ENCODE measurements at regions not wholly inside any gene's neighbourhood (a gene's known extent, or its start where the extent isn't known, plus 50 kb on each side); places are given as distances from the start of the nearest gene placed in this dataset.

DNA sequence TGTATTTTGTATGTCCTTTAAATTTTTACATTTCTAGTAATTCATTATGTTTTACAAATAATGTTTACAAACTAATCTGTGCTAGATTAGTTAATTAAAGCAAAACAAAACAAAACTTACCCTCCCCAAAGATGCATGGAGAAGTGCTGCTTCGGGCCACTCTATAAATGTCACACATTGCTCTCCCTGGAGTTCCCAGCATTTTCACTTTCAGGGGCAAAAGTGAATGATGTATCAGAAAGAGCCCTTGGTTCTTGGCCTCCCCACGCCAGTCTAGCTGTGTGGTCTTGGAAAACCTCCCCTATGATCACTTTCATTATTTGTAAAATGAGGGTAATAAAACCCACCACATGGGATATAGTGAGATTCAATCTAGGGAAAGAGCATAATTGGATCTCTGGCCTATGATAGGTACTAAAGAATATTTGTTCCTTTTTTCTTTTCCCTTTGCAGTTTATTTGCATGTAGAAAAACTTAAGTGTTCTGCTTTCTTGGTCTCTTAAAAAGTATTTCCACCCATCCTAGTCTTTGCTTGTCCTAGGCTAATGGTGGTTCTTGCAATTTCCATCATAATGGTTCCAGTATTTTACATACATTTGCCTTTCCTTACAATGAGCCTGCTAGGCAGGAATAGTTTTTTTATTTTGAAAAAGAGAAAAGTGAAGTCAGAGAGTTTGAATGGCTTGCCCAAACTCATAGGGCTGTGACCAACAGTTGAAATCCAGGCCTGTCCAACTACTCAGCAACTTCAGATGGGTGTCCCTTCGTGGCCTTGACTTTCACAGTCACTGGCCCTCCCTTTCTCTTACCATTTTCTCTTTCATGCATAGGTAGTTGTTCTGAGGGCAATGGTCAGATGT lies 184.5 kb upstream of the KLF4 start:
- no peaks in the 10 kb centered on the region for H3K9me3 ChIP-seq (ENCODE audit: control insufficient read depth in 1 of 2, low read length in 2 of 2)
- H3K36me3 ChIP-seq (ENCODE audit: control insufficient read depth in 1 of 2, insufficient read depth in 2 of 2, low read length in 2 of 2), result no peaks in the 10 kb centered on the region
- no peak overlapping the region for H3K27ac ChIP-seq (ENCODE audit: low read length)
- H3K4me1 ChIP-seq (ENCODE audit: control insufficient read depth in 1 of 2, insufficient read depth in 2 of 2, low read length in 2 of 2), result no peaks in the 10 kb centered on the region
- H3K4me3 ChIP-seq (ENCODE audit: low read depth in 1 of 2, low read length in 2 of 2), result no peak overlapping the region
- H3K27me3 ChIP-seq (ENCODE audit: low read depth, low read length), result no peaks in the 10 kb centered on the region

DNA sequence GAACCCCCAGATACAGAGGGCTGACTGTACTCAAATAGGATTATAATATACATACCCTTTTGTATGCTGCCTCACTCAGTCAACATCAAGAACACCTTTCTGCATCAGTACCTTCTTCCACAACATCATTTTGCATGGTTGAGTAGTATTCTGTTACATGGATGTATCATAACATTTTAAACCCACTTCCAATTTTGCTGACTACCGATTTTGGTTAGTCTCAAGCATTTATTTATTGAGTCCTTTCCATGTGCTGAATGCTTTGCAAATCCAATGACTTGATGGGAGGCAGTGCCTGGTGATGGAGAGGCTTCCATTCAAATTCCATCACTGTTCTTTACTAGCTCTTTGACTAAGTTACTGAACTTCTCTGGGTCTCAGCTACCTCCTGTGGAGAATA lies 182.0 kb upstream of the KLF4 start:
- Histone ChIP-seq H3K27ac (ENCODE audit: low read length) (no peak overlapping the region), H3K27me3 (ENCODE audit: low read depth, low read length) (no peaks in the 10 kb centered on the region), H3K4me1 (ENCODE audit: control insufficient read depth in 1 of 2, insufficient read depth in 2 of 2, low read length in 2 of 2) (no peaks in the 10 kb centered on the region), H3K4me3 (ENCODE audit: low read depth in 1 of 2, low read length in 2 of 2) (no peak overlapping the region), H3K9me3 (ENCODE audit: control insufficient read depth in 1 of 2, low read length in 2 of 2) (no peaks in the 10 kb centered on the region), H3K36me3 (ENCODE audit: control insufficient read depth in 1 of 2, insufficient read depth in 2 of 2, low read length in 2 of 2) (no peaks in the 10 kb centered on the region)

DNA sequence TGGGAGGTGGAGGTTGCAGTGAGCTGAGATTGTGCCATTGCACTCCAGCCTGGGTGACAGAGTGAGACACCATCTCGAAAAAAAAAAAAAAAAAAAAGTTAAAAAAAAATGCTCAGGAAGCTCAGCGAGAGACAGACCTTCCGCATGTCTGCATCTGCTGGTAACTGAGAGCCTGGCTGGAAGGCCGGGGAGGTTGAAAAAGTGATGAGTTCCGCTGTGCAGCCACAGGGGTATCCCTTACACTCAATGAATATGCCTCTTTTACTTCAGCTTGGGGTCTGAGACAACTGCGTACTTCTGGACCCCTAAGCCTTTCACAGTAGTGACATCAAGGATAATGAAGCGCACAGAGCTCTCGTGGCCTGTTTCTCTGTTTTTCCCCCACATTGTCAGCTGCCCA lies 179.9 kb upstream of the KLF4 start:
- H3K4me1 ChIP-seq (ENCODE audit: control insufficient read depth in 1 of 2, insufficient read depth in 2 of 2, low read length in 2 of 2), result no peaks in the 10 kb centered on the region
- H3K4me3 ChIP-seq (ENCODE audit: low read depth in 1 of 2, low read length in 2 of 2), result no peak overlapping the region
- H3K27me3 ChIP-seq (ENCODE audit: low read depth, low read length), result no peaks in the 10 kb centered on the region
- no peaks in the 10 kb centered on the region for H3K36me3 ChIP-seq (ENCODE audit: control insufficient read depth in 1 of 2, insufficient read depth in 2 of 2, low read length in 2 of 2)
- no peak overlapping the region for H3K27ac ChIP-seq (ENCODE audit: low read length)
- H3K9me3 ChIP-seq (ENCODE audit: control insufficient read depth in 1 of 2, low read length in 2 of 2), result no peaks in the 10 kb centered on the region

- Histone ChIP-seq H3K4me1 (ENCODE audit: control insufficient read depth in 1 of 2, insufficient read depth in 2 of 2, low read length in 2 of 2) (no peaks in the 10 kb centered on the region), H3K27me3 (ENCODE audit: low read depth, low read length) (no peaks in the 10 kb centered on the region), H3K27ac (ENCODE audit: low read length) (no peak overlapping the region), H3K4me3 (ENCODE audit: low read depth in 1 of 2, low read length in 2 of 2) (no peak overlapping the region), H3K9me3 (ENCODE audit: control insufficient read depth in 1 of 2, low read length in 2 of 2) (no peaks in the 10 kb centered on the region), H3K36me3 (ENCODE audit: control insufficient read depth in 1 of 2, insufficient read depth in 2 of 2, low read length in 2 of 2) (no peaks in the 10 kb centered on the region)
Measured at GRCh38 chr9:107667231-107668070, 177.9 kb upstream of the KLF4 start.

DNA sequence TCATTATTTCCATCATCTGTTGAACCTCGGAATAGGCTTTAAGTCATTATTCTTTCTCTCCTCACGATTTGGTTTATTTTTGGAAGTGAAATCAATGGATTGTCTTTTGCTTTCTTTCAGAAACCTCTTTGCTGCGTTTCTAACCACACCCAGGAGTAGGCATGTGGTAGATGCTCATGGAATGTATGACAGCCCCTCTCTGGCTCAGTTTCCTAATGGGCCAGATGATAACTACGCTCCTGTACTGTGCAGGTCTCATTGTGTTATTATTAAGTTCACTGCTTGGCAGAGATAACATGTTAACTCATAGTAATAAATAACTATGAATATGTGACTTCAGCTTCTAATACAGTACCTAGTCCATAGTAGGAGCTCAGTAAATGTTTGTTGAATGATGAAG lies 175.5 kb upstream of the KLF4 start:
- H3K27ac ChIP-seq (ENCODE audit: low read length), result no peak overlapping the region
- H3K4me1 ChIP-seq (ENCODE audit: control insufficient read depth in 1 of 2, insufficient read depth in 2 of 2, low read length in 2 of 2), result no peaks in the 10 kb centered on the region
- no peaks in the 10 kb centered on the region for H3K27me3 ChIP-seq (ENCODE audit: low read depth, low read length)
- no peaks in the 10 kb centered on the region for H3K36me3 ChIP-seq (ENCODE audit: control insufficient read depth in 1 of 2, insufficient read depth in 2 of 2, low read length in 2 of 2)
- H3K9me3 ChIP-seq (ENCODE audit: control insufficient read depth in 1 of 2, low read length in 2 of 2), result no peaks in the 10 kb centered on the region
- no peak overlapping the region for H3K4me3 ChIP-seq (ENCODE audit: low read depth in 1 of 2, low read length in 2 of 2)

DNA sequence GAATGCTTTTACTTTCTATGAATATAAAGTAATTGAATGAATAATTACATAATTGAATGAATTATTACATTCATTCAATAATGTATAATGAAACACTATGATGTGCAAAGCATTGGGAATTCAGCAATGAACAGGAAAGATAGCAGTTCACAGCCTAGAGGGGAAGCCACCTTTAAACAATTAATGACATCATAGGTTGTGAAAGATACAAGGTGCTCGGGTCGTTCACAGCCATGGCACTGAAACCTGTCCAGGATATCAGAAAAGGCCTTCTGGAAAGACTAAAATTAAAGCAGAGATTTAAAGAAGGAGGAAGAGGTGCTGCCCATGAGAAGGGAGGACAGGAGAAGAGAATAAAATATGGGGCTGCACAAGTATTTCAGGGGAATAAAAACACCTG lies 171.4 kb upstream of the KLF4 start:
- Histone ChIP-seq H3K4me1 (ENCODE audit: control insufficient read depth in 1 of 2, insufficient read depth in 2 of 2, low read length in 2 of 2) (no peaks in the 10 kb centered on the region), H3K36me3 (ENCODE audit: control insufficient read depth in 1 of 2, insufficient read depth in 2 of 2, low read length in 2 of 2) (no peaks in the 10 kb centered on the region), H3K27me3 (ENCODE audit: low read depth, low read length) (no peaks in the 10 kb centered on the region), H3K27ac (ENCODE audit: low read length) (no peak overlapping the region), H3K4me3 (ENCODE audit: low read depth in 1 of 2, low read length in 2 of 2) (no peak overlapping the region), H3K9me3 (ENCODE audit: control insufficient read depth in 1 of 2, low read length in 2 of 2) (no peaks in the 10 kb centered on the region)

DNA sequence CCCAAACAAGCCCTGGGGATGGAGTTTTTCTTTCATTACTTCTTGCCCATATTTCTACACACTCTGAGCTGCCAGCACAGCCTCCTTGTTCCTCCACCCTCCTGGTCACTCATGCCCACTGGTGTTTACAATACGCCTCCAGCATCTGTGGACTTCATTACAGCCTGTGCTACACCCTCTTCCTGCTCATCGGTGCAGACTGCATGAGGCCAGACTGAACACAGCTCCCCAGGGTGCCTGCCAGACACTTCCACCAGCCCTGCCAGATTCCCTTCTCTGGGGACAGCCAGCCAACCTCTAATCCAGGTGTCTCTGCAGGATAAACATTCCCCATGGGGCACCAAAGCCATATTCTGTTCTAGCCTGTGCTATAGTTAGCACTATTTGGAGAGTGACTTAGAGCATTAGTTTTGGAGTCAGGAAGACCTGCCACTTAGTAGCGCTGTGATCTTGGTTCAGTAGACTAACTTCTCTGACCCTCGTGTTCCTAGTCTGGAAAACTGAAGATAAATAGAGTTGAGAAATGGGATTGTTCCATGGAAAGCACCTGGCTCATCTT lies 163.8 kb upstream of the KLF4 start:
- Histone ChIP-seq H3K27me3 (ENCODE audit: low read depth, low read length) (no peaks in the 10 kb centered on the region), H3K4me1 (ENCODE audit: control insufficient read depth in 1 of 2, insufficient read depth in 2 of 2, low read length in 2 of 2) (peaks cover 0 to 2% of the 10 kb centered on the region in 2 donors), H3K4me3 (ENCODE audit: low read depth in 1 of 2, low read length in 2 of 2) (no peak overlapping the region), H3K36me3 (ENCODE audit: control insufficient read depth in 1 of 2, insufficient read depth in 2 of 2, low read length in 2 of 2) (no peaks in the 10 kb centered on the region), H3K9me3 (ENCODE audit: control insufficient read depth in 1 of 2, low read length in 2 of 2) (no peaks in the 10 kb centered on the region), H3K27ac (ENCODE audit: low read length) (no peak overlapping the region)

GRCh38 chr9:107650995-107651394 lies 161.4 kb upstream of the KLF4 start:
- Histone ChIP-seq H3K27me3 (ENCODE audit: low read depth, low read length) (no peaks in the 10 kb centered on the region), H3K27ac (ENCODE audit: low read length) (no peak overlapping the region), H3K9me3 (ENCODE audit: control insufficient read depth in 1 of 2, low read length in 2 of 2) (no peaks in the 10 kb centered on the region), H3K36me3 (ENCODE audit: control insufficient read depth in 1 of 2, insufficient read depth in 2 of 2, low read length in 2 of 2) (no peaks in the 10 kb centered on the region), H3K4me3 (ENCODE audit: low read depth in 1 of 2, low read length in 2 of 2) (no peak overlapping the region), H3K4me1 (ENCODE audit: control insufficient read depth in 1 of 2, insufficient read depth in 2 of 2, low read length in 2 of 2) (peaks cover 0 to 2% of the 10 kb centered on the region in 2 donors)

GRCh38 chr9:107650321-107650720 lies 160.8 kb upstream of the KLF4 start:
- H3K9me3 ChIP-seq (ENCODE audit: control insufficient read depth in 1 of 2, low read length in 2 of 2), result no peaks in the 10 kb centered on the region
- peaks cover 0 to 5% of the 10 kb centered on the region in 2 donors for H3K4me1 ChIP-seq (ENCODE audit: control insufficient read depth in 1 of 2, insufficient read depth in 2 of 2, low read length in 2 of 2)
- no peak overlapping the region for H3K4me3 ChIP-seq (ENCODE audit: low read depth in 1 of 2, low read length in 2 of 2)
- no peak overlapping the region for H3K27ac ChIP-seq (ENCODE audit: low read length)
- H3K36me3 ChIP-seq (ENCODE audit: control insufficient read depth in 1 of 2, insufficient read depth in 2 of 2, low read length in 2 of 2), result no peaks in the 10 kb centered on the region
- no peaks in the 10 kb centered on the region for H3K27me3 ChIP-seq (ENCODE audit: low read depth, low read length)

DNA sequence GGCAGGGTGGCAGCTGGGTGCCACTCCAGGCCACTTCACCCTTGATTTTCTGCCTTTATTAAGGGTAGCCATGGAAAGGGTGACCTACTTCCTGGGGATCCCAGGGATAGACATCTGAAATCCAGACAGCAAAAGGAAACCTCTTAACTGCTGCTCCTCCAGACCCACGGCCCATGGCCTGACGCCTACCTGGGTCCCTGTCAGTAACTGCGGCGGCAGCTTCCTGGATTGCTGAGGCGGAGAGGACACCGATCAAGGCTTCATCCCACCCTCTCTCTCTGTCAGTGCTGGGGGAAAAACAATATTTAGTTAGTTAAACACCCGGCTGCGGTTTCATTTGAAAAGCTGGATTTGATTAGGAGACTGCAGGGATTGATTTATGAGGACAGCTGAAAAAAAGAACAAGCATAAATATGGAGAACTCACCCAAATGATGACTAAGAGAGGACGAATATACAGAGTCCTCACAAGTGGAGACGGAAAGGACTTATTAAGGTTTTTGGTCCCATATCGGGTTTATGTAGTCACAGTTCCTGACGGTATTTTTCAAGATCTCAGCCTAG lies 158.7 kb upstream of the KLF4 start:
- Histone ChIP-seq H3K4me3 (ENCODE audit: low read depth in 1 of 2, low read length in 2 of 2) (no peak overlapping the region), H3K36me3 (ENCODE audit: control insufficient read depth in 1 of 2, insufficient read depth in 2 of 2, low read length in 2 of 2) (no peaks in the 10 kb centered on the region), H3K9me3 (ENCODE audit: control insufficient read depth in 1 of 2, low read length in 2 of 2) (no peaks in the 10 kb centered on the region), H3K4me1 (ENCODE audit: control insufficient read depth in 1 of 2, insufficient read depth in 2 of 2, low read length in 2 of 2) (peaks cover 0 to 9% of the 10 kb centered on the region in 2 donors), H3K27me3 (ENCODE audit: low read depth, low read length) (no peaks in the 10 kb centered on the region), H3K27ac (ENCODE audit: low read length) (no peak overlapping the region)

DNA sequence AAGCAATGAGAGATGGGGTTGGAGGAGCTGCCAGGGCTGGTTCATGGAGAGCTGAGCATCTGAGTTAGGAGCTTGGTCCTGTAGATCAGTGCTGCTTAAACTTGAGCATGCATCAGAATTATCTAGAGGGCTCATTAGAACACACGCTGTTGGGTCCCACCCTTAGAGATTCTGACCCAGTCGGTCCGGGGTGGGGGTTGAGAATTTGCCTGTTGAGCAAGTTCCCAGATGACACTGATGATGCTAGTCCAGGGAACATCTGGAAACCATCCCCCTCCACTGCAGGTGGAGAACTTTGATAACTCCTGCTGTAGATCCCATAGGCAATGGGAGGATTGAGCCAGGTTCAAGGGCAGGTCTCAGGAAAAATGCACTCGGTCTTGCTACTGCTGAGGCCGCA lies 158.0 kb upstream of the KLF4 start:
- H3K9me3 ChIP-seq (ENCODE audit: control insufficient read depth in 1 of 2, low read length in 2 of 2), result no peaks in the 10 kb centered on the region
- H3K27me3 ChIP-seq (ENCODE audit: low read depth, low read length), result no peaks in the 10 kb centered on the region
- no peak overlapping the region for H3K4me3 ChIP-seq (ENCODE audit: low read depth in 1 of 2, low read length in 2 of 2)
- H3K4me1 ChIP-seq (ENCODE audit: control insufficient read depth in 1 of 2, insufficient read depth in 2 of 2, low read length in 2 of 2), result peaks cover 0 to 9% of the 10 kb centered on the region in 2 donors
- H3K36me3 ChIP-seq (ENCODE audit: control insufficient read depth in 1 of 2, insufficient read depth in 2 of 2, low read length in 2 of 2), result no peaks in the 10 kb centered on the region
- H3K27ac ChIP-seq (ENCODE audit: low read length), result no peak overlapping the region
